GM10248 (cell line): ENCODE measurements at regions not wholly inside any gene's neighbourhood (a gene's known extent, or its start where the extent isn't known, plus 50 kb on each side); places are given as distances from the start of the nearest gene placed in this dataset.

Experiments
- CTCF ChIA-PET: fragments of 300-600 bp; sonication (Branson Sonifier 250); formaldehyde crosslinking; extraction: SDS; loops from one replicate; lab custom pipeline; 2021; ENCODE audit warnings: antibody characterized with exemption; lab: Yijun Ruan, JAX
- POLR2A ChIA-PET: fragments of 350-650 bp; sonication (Branson Sonifier 250); formaldehyde crosslinking; extraction: SDS; loops from one replicate; lab custom pipeline; 2020; ENCODE audit warnings: antibody characterized with exemption; lab: Yijun Ruan, JAX
- DNase-seq: peaks from one replicate; pipeline ENCODE4 v3.0.0; 2012; ENCODE audit errors: extremely low spot score
- CTCF ChIP-seq: IDR thresholded peaks from 2 replicates; pipeline ENCODE4 v1.5.1; 2012; ENCODE audit warnings: mild to moderate bottlenecking, low read depth; ENCODE audit errors: extremely low read depth, missing control alignments, control extremely low read depth

GRCh38 chr2:5988120-5988519, 295.9 kb downstream of the SOX11 start:
- ChIA-PET POLR2A (no interaction called here), CTCF (no interaction called here)
- DNase-seq, result no peak
- no peak for TF ChIP-seq CTCF

- CTCF ChIA-PET, result no interaction called here
- POLR2A ChIA-PET, result no interaction called here
These were observed 297.9 kb downstream of the SOX11 start for GRCh38 chr2:5990086-5990485.

GRCh38 chr2:5991305-5991968, 299.3 kb downstream of the SOX11 start:
- no peak for TF ChIP-seq CTCF
- CTCF ChIA-PET, result no interaction called here
- no peak for DNase-seq
- POLR2A ChIA-PET, result no interaction called here

More at GRCh38 chr2:5990086-5990485, 297.9 kb downstream of the SOX11 start:
- TF ChIP-seq CTCF, result no peak
- no peak for DNase-seq

- no peak for TF ChIP-seq CTCF
- no peak for DNase-seq
- ChIA-PET POLR2A (no interaction called here), CTCF (no interaction called here)
These were observed 303.6 kb downstream of the SOX11 start for GRCh38 chr2:5995832-5996231.

GRCh38 chr2:6008186-6008585, 316.0 kb downstream of the SOX11 start:
- no peak for TF ChIP-seq CTCF
- POLR2A ChIA-PET, result no interaction called here
- CTCF ChIA-PET, result no interaction called here
- DNase-seq, result no peak

- ChIA-PET CTCF (no interaction called here), POLR2A (no interaction called here)
- no peak for TF ChIP-seq CTCF
- no peak for DNase-seq
These were observed 316.5 kb downstream of the SOX11 start for GRCh38 chr2:6008726-6009125.
